GM18498 (cell line): ENCODE measurements at regions not wholly inside any gene's neighbourhood (a gene's known extent, or its start where the extent isn't known, plus 50 kb on each side); places are given as distances from the start of the nearest gene placed in this dataset.
A peak's percentile ranks its signal among the peaks of the same experiment; 100 is the strongest.

ENCODE experiments used
- ATAC-seq: cut with Tn5 transposase; IDR thresholded peaks from one replicate; pipeline ENCODE4 v1.9.1; 2021; ENCODE audit warnings: mild to moderate bottlenecking, moderate library complexity; ENCODE audit not compliant: unreplicated experiment

DNA sequence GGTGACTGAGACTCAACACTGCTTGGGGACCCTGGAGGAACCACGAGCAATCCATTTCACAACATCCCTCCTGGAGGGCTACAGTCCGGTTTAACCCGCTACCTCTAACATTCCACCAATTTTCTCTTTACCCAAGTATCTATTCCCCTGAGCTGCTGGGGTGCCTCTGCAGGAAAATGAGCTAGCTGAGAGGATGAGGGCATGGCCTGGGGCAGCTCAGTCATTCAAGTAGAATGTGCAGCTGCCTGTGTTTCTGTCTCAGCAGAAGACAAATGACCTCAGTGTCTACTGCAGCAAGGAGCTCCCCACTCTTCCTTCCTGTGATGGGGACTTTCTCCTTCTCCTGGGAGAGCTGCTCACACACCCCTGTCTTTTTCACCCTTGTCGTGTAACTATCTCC, 120.8 kb downstream of the ZNF518B start:
- ATAC-seq: no peak

DNA sequence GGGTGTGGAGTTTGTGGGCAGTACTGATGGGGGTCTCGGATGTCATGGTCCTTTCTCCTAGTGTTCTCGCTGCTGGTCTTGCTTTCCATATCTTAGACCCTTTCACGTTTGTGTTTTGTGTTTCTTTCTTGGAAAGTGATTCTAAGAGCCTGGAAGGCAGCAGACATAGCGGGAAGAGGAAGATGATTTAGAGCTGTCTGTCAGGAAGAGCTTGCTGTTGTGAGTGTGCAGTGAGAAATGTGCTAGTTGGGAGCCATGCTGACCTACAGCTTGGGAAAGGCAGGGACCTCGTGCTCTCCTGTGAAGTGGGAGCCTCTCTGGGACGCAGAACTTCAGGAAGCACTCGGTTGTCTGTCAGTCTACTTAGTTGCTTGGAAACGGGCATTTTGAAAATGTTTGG, 122.2 kb downstream of the ZNF518B start:
- ATAC-seq: no peak

DNA sequence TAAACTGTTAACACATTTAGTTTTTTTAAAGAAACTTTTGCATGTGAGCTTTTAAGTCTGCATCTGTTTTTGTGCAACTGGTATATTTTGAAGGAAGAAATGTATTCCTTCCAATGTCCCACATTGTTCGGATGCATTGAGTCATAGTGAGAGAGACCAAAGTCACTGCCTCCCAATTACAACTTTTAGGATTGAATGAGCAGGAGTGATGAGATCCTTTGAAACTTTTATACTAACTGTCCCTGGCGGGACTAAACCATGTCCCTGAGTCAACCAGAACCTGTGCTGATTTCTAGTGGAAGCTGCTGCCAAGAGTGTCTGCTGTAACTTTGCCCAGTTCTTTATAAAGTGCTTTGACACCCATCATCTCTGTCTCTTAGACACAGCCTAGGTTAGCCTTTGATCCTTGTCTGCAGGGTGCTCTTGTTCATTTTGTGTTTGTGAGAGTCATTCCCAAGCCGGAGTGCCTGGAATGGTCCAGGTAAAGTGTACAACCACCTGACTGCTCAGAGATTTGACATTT, 122.7 kb downstream of the ZNF518B start:
- no peak for ATAC-seq

DNA sequence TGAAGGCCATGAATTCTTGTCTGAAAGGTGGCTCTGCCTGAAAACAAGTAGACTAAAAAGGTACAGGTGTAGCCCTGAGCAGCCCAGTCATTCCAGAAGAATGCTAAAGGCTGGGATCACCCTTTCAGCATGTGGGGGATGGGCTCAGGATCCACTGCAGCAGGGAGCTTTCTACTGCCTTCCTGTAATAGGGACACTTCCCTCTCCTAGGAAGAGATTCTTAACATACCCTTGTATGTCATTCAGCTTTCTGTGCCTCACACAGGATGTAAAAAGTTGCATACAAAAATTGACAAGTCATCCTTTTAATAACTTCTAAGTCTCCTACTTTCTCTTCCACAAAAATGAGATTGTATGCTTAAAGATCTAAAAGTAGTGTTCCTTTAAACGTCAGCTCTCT, 123.3 kb downstream of the ZNF518B start:
- ATAC-seq: no peak

DNA sequence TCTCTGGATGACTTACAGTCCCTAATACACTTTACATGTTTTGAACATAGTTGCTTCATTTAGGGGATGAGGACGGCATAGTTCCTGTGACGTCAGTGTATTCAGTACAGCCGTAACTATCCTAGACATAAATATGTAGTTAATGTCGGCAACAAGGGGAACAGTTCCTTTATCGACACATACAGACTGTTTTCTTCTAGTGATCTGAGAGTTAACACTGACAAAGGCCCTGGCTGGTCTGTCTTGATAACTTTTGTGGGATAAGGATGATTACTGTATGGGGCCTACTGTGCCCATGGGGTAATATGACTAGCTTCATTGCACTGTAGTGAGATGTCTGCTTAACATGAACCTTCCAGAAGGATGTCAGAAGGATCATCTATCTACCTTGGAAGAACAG, 131.2 kb downstream of the ZNF518B start:
- ATAC-seq: no peak

DNA sequence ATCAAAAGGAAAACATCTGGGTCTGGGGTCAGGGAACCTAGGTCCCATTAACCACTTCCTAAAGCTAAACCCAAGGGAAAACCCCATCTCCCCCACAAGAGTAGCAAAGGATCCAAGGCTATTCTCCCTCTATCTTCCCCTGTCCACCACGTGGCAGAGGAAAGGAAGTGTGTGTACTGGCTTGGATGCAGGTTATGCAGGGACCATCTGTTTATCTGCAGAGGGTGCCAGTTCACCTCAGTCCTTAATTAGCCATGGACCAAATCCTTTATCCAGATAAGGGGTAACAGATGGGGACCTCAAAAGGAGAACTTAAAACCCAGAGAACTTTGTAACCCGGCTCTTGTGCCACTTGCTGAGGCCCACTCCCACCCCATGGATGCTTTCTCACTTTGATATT, 135.3 kb downstream of the ZNF518B start:
- ATAC-seq: no peak

DNA sequence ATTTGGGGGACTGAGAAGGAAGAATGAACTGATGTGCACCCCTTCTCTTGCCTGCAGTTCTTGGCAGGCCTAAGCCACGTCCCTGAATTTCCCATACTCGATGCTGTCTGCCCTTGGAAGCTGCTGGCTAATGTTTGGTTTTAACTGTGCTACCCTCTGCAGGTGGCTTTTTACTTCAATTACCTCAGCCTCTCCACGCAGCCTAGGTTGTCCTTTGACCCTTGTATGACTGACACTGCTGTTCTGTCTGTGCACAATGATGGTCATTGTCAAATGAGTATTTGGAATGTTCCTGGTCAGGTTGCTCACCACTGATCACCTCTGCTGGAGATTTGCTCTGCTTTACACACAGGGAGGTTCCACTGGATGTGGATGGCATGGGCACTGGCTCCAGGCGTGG, 137.1 kb downstream of the ZNF518B start:
- ATAC-seq: no peak

DNA sequence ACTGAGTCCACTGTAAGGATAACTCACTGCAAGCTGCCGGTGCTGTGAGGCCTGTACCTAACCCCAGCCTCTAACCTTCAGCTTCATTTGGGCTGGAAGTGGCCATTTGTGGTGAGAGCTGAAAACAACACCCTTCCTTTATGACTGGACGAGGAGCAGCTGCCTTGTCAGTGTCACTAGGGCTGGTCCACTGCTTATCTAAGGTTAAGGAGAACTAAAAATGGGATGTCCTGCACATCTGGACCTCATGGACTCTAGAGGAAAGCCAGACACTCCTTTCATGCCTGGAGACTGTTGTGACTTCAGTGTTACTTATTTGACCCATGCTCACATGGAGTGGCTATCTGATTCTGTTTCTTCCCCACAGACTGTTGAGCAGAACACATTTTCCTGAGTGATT, 139.9 kb downstream of the ZNF518B start:
- ATAC-seq: no peak

DNA sequence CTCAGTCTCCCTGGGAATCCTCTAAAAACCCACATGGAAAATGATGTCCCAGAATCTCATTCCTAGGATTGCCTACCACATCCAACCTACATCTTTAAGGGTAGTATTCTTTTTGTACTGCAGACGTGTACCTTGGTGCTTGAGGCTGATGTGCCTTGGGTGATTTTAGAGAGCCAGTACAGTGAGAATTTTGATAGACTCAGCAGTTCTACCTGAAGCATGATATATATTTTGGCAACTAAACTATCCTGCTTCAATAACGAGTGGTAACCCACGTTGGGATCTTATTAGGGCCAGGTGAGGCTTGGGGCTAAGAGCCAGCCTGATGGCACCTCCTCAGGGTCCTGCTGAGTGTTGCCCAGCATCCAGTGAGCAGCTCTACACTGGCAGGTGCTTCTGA, 140.4 kb downstream of the ZNF518B start:
- ATAC-seq: no peak

DNA sequence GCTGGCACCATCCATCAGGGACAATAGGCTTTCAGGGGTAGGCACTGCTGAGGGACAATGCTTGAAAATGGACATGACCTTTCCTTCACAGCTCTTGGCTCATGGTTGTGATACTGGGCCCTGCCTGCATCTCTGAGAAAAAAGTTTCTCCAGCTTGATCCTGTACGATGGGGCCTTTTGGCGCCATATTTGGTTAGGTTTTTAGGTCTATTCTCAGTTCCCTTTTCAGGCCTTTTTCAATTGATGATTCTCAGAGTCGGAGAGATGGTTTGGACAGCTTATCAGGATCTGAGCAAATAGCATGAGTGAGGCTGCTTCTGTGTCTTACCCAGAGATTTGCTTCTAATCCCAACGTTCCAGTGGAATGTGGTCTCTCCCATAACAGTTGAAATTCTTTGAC, 141.6 kb downstream of the ZNF518B start:
- no peak for ATAC-seq

DNA sequence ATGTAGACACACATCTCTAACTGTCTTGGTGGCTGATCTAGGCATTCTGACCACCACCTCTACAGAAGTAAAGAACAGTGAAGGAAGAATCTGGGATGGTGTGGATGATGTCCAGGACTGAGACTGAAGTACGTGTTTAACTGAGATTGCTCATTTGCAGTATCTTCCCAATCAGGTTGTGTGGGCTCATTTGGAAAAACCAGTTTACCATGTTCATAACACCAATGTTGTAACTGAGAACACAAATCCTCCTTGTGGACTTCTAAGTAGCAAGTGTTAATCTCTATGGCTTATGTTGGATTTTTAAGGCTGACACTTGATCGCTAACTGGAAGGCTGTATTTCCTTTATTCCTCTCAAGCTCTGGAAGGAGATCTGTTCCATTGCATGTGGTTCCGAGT, 144.7 kb downstream of the ZNF518B start:
- ATAC-seq: no peak

DNA sequence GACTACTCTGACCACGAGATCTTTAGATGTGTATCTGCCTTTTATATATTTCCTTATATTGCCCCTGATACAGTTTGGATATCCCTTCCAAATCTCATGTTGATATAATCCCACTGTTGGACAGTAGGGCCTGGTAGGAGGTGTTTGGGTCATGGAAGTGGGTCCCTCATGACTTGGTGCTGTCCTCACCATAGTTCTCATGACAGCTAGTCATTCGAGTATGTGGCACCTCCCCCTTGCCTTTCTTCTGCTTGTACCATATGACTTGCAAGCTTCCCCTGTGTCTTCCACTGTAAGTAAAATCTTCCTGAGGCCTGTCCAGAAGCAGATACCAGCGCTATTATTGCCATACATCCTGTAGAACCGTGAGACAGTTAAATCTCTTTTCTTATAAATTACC, 145.3 kb downstream of the ZNF518B start:
- ATAC-seq: no peak

DNA sequence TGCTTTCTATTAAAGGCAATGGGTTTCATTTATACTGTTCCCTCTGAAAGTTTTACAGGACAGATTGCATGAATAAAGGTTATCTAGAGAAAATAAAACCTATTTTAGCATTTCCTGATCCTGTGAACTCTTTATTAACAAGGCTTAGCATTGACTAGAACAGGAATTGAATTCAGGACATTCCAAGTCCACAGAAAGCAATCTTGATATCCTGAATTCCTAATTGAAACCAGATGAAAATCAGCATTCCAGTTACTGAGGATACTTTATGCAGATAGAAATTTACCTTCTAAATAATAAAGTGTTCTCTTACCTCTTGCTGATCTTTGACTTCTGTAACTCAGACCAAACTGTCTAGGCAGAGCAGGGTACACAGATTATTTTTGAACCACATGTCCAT, 151.4 kb downstream of the ZNF518B start:
- no peak for ATAC-seq

DNA sequence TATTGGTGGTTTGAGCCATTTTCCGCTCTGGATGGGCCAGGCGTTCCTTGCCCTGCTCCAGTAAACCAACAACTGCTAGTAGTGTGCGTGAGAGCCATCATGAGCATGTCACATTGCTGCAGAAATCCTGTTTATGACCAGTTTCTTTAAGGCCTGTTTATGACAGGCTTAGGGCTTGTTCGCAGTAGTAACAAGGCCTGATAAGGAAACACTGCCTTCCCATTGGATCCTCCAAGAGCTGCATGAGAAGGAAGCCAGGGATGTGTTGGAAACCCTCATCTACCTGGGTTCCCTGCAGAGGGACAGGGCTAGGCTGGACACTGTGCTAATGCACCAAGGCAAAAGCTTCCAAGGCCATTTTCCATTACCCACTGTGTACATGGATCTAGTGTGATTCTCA, 153.9 kb downstream of the ZNF518B start:
- no peak for ATAC-seq

DNA sequence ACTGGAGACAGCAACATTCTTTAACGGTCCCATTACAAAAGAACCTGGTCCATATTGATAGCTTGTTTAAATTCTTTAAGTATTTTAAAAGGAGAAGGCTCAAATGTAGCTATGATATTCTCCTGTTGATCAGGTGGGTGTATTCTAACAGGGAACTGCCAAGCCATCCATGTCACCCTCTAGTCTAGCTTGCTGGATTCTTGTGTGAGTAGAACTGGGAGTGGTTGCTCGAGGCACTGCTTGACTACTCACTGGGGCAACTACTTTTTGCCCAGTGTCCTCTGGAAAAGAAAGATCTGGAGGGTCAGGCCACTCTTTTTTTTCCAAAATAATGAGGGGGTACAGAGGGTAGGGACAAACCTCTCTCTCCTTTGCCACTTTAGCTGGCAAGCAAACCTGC, 155.1 kb downstream of the ZNF518B start:
- no peak for ATAC-seq

DNA sequence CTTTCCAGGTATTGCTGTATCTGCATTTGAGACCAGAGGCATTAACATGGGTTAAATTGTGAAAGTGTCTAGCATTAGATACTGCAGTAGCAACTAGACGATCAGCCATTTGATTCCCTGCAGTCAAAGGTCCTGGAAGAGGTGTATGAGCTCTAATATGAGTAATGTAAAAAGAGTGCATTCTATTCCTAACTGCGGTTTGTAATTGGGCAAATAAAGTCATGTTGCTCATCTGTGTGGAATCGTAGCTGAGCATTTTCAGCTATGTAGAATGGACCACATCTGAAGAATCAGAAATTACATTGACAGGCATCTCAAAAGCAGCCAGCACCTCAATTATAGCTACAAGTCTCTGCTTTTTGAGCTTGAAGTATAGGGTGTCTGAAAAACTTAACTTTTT, 157.6 kb downstream of the ZNF518B start:
- ATAC-seq: no peak

DNA sequence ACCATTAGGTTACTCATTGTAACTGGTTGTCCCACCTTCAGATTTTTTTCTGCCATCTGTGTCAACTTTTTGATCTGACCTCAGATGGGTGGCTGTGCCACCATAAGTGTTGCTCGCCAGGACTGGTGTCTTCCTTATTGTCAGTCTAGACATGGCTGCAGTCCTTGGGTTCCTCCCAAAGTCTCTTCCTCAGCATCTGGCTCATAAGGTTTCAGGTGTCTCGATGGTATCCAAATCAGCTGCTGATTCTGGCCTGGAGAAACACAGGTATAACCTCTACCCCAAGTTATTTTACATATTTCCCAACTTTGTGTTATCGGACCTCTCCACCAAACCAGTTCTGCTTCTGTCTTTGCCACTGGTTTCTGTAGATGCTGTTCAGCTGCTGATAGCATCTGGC, 158.5 kb downstream of the ZNF518B start:
- ATAC-seq: no peak

DNA sequence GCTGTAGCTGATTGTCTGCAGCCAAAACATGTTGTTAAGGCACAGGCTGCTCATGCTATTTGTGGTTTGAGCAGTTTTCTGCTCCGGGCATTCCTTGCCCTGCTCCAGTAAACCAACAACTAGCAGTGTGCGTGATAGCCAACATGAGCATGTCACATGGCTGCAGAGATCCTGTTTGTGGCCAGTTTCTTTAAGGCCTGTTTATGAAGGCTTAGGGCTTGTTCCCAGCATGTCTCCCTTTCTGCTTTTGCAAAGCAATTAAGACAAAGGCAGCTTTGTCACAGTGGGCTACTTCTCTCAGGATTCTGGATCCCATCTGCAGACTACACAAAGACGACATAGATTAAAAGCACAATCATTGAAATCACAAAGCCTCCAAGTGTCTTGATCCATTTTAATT, 160.5 kb downstream of the ZNF518B start:
- ATAC-seq: no peak

DNA sequence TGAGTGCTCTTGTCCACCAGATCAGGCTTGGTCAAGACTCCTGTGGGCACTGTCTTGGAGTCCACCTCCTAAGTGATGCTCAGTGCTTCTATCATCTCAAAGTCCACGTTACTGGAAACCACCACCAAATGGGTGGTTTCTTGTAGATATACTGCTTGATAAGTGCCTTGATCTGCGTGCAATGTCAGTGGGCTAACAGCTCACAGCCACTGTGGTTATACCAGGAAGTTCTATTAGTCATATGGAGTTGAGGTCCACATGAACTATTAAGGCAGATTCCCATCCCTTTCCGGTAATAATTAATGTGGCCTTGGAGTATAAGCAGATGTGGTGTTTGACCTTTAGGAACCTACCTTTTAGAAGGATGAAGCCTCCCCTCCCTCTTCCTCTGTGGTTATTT, 161.9 kb downstream of the ZNF518B start:
- ATAC-seq: no peak

DNA sequence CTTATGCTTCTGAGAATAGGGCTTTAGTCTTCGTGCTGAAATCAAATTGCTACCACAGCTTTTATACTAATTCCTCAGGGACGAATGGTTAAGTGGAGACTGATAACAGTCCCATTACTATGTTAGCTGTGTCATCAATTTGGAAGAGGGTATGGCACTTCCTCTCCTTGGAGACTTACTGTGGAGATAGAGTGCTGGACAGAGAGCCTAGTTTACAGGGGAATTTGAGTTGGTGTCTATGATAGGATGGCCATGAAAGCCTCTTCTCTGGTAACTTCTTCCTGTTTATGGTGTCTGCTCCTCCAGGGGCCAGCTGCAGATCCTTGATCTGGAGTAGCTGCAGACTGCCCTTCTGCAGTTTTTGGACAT, 167.7 kb downstream of the ZNF518B start:
- ATAC-seq: no peak

DNA sequence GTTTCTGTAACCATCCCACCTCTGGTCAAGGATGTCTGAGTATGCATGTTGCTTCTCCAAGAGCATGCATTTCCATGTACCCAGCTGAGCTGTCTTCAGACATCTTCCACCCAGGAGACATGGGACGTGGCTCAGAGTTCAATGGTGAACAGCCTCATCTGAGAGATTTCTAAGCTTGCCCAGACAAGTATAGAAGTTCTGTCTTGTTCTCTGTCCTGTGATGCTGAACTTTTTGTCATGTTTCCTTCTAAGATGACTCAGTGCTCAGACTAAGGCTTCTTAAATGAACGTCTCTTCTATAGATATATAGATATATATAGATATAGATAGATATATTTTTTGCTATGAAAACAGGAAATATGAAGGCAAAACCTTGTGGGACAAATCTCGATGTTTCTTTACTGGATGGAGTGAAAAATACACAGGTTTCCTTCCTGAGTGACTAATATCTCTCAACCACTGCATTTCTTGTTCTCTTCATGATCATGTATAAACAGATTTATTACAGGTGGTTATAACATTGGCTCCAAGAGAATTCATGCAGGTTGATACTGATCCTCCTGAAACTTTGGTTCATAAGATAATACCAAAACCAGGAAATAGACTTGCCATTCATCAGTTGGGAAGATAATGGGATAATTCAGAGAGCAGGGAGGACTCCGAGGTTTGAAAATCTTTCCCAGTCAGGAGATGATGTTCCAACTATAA, 168.2 kb downstream of the ZNF518B start:
- peak; percentile 80 for ATAC-seq

DNA sequence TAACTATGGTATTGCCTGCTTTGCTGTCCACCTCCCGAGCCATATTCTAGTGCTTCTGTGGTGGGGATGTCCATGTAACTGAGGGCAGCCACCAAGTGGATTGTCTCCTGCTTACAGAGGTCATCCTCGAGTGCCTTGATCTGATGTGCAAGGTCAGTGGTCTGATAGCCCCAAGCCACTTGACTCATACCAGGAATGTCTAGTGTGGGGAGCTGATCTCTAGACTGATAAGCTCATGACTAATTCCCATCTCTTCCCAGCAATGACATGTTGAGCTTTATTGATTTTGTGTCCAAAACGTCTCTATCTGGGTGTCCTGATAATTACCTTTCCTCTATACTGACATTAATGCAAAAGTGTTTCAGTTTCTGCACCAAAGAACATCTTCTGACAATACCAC, 168.4 kb upstream of the WDR1 start:
- ATAC-seq: no peak

DNA sequence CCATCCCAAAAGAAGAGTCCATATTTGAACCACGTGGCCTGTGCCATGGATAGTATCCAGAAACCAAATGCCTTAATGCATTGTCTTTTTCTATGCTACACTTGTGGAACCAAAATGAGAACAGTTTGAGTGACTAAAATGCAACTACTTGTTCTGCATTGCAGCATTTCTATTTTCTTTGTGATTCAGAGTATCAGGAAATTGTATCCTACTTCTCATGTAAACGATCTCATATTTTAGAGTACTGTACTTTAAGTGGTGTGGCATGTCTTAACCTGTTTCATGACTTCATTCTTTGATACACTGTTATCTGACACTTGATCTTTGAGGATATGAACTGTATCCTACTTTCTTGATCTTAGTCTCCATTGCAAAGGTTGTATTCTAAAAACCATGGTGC, 167.2 kb upstream of the WDR1 start:
- ATAC-seq: no peak
